ENCODE measurements at regions not wholly inside any gene's neighbourhood (a gene's known extent, or its start where the extent isn't known, plus 50 kb on each side); places are given as distances from the start of the nearest gene placed in this dataset.
"Not testable (repeated sequence)": the region's sequence is repeated elsewhere in the genome, so short reads cannot be mapped to it uniquely, and the experiment has no call there.

- no peak for DNase-seq
Measured at GRCh38 chr1:214143006-214143992, 137.7 kb upstream of the SMYD2 start.

- not testable (repeated sequence) for DNase-seq
Measured at GRCh38 chr1:214144521-214144920, 136.4 kb upstream of the SMYD2 start.

GRCh38 chr1:214146523-214146922, 134.4 kb upstream of the SMYD2 start:
- DNase-seq: no peak

- no peak for DNase-seq
Measured at GRCh38 chr1:214154596-214155292, 126.2 kb upstream of the SMYD2 start.

- no peak for DNase-seq
Measured at GRCh38 chr1:214155987-214156625, 124.9 kb upstream of the SMYD2 start.

- DNase-seq: no peak
Measured at GRCh38 chr1:214164173-214164572, 116.8 kb upstream of the SMYD2 start.

GRCh38 chr1:214165850-214166374, 115.0 kb upstream of the SMYD2 start:
- DNase-seq: no peak

- no peak for DNase-seq
Measured at GRCh38 chr1:214174508-214175199, 106.3 kb upstream of the SMYD2 start.

GRCh38 chr1:214178102-214178501, 102.9 kb upstream of the SMYD2 start:
- DNase-seq: no peak

GRCh38 chr1:214184992-214185391, 96.0 kb upstream of the SMYD2 start:
- no peak for DNase-seq

GRCh38 chr1:214186103-214186824, 94.7 kb upstream of the SMYD2 start:
- no peak for DNase-seq

- DNase-seq: no peak
Measured at GRCh38 chr1:214187121-214187900, 93.6 kb upstream of the SMYD2 start.

GRCh38 chr1:214187933-214188332, 93.0 kb upstream of the SMYD2 start:
- no peak for DNase-seq

GRCh38 chr1:214188835-214189234, 92.1 kb upstream of the SMYD2 start:
- no peak for DNase-seq

GRCh38 chr1:214192825-214193643, 87.9 kb upstream of the SMYD2 start:
- no peak for DNase-seq

- DNase-seq: no peak
Measured at GRCh38 chr1:214193691-214194090, 87.3 kb upstream of the SMYD2 start.

- peak; percentile 6 for DNase-seq
Measured at GRCh38 chr1:214198571-214198970, 82.4 kb upstream of the SMYD2 start.

GRCh38 chr1:214199585-214199984, 81.4 kb upstream of the SMYD2 start:
- DNase-seq: no peak

GRCh38 chr1:214202992-214203391, 78.0 kb upstream of the SMYD2 start:
- no peak for DNase-seq

- DNase-seq: no peak
Measured at GRCh38 chr1:214205053-214205452, 75.9 kb upstream of the SMYD2 start.

Measured in hematopoietic multipotent progenitor cell treated with erythropoietin and hydrocortisone succinate and interleukin-3 and kit ligand, for 6 days (in vitro differentiated cells).